Body of pancreas (tissue), 4 donors: ENCODE measurements at regions not wholly inside any gene's neighbourhood (a gene's known extent, or its start where the extent isn't known, plus 50 kb on each side); places are given as distances from the start of the nearest gene placed in this dataset.

Experiments used
- ATAC-seq: fragments of 150-250 bp; one replicate; pipeline ENCODE4 v1.9.1; 2016
- DNase-seq, 4 donors: peaks; one replicate each; pipeline ENCODE4 v3.0.0-alpha.2; 2019
- H3K27ac ChIP-seq, 4 donors: fragments of 200-600 bp; sonication (generic); 1 replicate in 3 of 4; 2 replicates in 1 of 4; pipeline versions ENCODE4 v1.5.1 to v1.6.1; 2016 to 2019; ENCODE audit warnings: mild to moderate bottlenecking in 1 of 4, mixed read lengths in 1 of 4, moderate library complexity in 1 of 4
- H3K27me3 ChIP-seq, 2 donors: fragments of 200-600 bp; sonication (generic); one replicate each; pipeline ENCODE4 v1.6.0; 2016; ENCODE audit warnings: mild to moderate bottlenecking in 1 of 2
- H3K36me3 ChIP-seq, 2 donors: fragments of 200-600 bp; sonication (generic); replicated peaks in 1 of 2; 2 replicates each; pipeline ENCODE4 v1.5.1; 2016; ENCODE audit warnings: low read depth in 2 of 2; ENCODE audit not compliant: insufficient read depth in 1 of 2
- H3K4me1 ChIP-seq: fragments of 200-600 bp; sonication (generic); one replicate; pipeline ENCODE4 v1.6.0; 2016
- H3K4me3 ChIP-seq, 2 donors: fragments of 200-600 bp; sonication (generic); 1 replicate in 1 of 2; 2 replicates in 1 of 2; pipeline ENCODE4 v1.5.1; 2016 to 2019
- H3K9me3 ChIP-seq, 3 donors: fragments of 200-600 bp; sonication (generic); 1 replicate in 2 of 3; 2 replicates in 1 of 3; pipeline ENCODE4 v1.5.1; 2016
- CTCF ChIP-seq, 7 experiments: fragments of 450-650 bp in 4 of 7; fragments of 200-600 bp in 3 of 7; sonication (generic) in 3 of 7; IDR thresholded peaks; one replicate each; pipeline ENCODE4 v1.5.1; 2016 to 2019; ENCODE audit warnings: antibody characterized with exemption in 7 of 7
- POLR2A ChIP-seq, 3 donors: fragments of 450-650 bp; IDR thresholded peaks; one replicate each; pipeline ENCODE4 v1.6.1; 2016; ENCODE audit warnings: antibody characterized with exemption in 3 of 3, mild to moderate bottlenecking in 2 of 3
- WGBS, 2 donors: methylation state at CpG; one replicate each; pipeline ENCODE4 v1.1.5; 2017; 5-methylcytosine and 5-hydroxymethylcytosine counted together
- intact Hi-C: fragments of 100-400 bp; cut with DNase I; formaldehyde crosslinking; loops from one replicate; pipeline ENCODE4 v1.15.1; 2023

GRCh38 chr16:54465063-54465462, 178.5 kb upstream of the IRX3 start:
- ATAC-seq: no peak
- no peaks in the 10 kb centered on the region for H3K4me1 ChIP-seq

GRCh38 chr16:54462771-54463170, 176.2 kb upstream of the IRX3 start:
- Histone ChIP-seq H3K36me3 (no peaks in the 10 kb centered on the region), H3K4me3 (no peak overlapping the region), H3K4me1 (no peaks in the 10 kb centered on the region), H3K27me3 (no peaks in the 10 kb centered on the region), H3K9me3 (no peaks in the 10 kb centered on the region), H3K27ac (no peak overlapping the region)
- intact Hi-C loops: no loop called here
- no peak for TF ChIP-seq CTCF (IDR thresholded peaks at IDR 0.05)
- TF ChIP-seq POLR2A (IDR thresholded peaks at IDR 0.05): no peak
- ATAC-seq: no peak
- no peak for DNase-seq
- WGBS, 2 donors: 61 to 85% methylated on average over 2 of the region's 2 CpGs

More at GRCh38 chr16:54465063-54465462, 178.5 kb upstream of the IRX3 start:
- 81 to 84% methylated on average over 4 of the region's 4 CpGs for WGBS, 2 donors
- Histone ChIP-seq H3K27ac (no peak overlapping the region), H3K9me3 (no peaks in the 10 kb centered on the region), H3K27me3 (no peaks in the 10 kb centered on the region), H3K36me3 (no peaks in the 10 kb centered on the region), H3K4me3 (no peak overlapping the region)
- intact Hi-C loops: no loop called here
- no peak for TF ChIP-seq CTCF (IDR thresholded peaks at IDR 0.05)
- no peak for TF ChIP-seq POLR2A (IDR thresholded peaks at IDR 0.05)
- DNase-seq: no peak

GRCh38 chr16:54462151-54462651, 175.6 kb upstream of the IRX3 start:
- ATAC-seq: no peak
- no peaks in the 10 kb centered on the region for H3K27me3 ChIP-seq
- no peak overlapping the region for H3K27ac ChIP-seq
- 61 to 65% methylated on average over 2 of the region's 2 CpGs for WGBS, 2 donors
- no peaks in the 10 kb centered on the region for H3K9me3 ChIP-seq
- no peaks in the 10 kb centered on the region for H3K36me3 ChIP-seq
- intact Hi-C loops: no loop called here
- no peak overlapping the region for H3K4me3 ChIP-seq
- no peaks in the 10 kb centered on the region for H3K4me1 ChIP-seq
- TF ChIP-seq CTCF (IDR thresholded peaks at IDR 0.05): no peak
- TF ChIP-seq POLR2A (IDR thresholded peaks at IDR 0.05): no peak
- no peak for DNase-seq

- DNase-seq (no peak), ATAC-seq (no peak)
- H3K27ac ChIP-seq: no peak overlapping the region
- no peak overlapping the region for H3K4me3 ChIP-seq
- no peaks in the 10 kb centered on the region for H3K9me3 ChIP-seq
- no peaks in the 10 kb centered on the region for H3K4me1 ChIP-seq
- 81 to 85% methylated on average over 11 of the region's 11 CpGs for WGBS, 2 donors
- no peaks in the 10 kb centered on the region for H3K36me3 ChIP-seq
- TF ChIP-seq CTCF (IDR thresholded peaks at IDR 0.05) (no peak), POLR2A (IDR thresholded peaks at IDR 0.05) (no peak)
- no peaks in the 10 kb centered on the region for H3K27me3 ChIP-seq
- intact Hi-C loops: no loop called here
Measured at GRCh38 chr16:54460263-54460860, 173.8 kb upstream of the IRX3 start.
